GM21423 (cell line): ENCODE measurements at regions not wholly inside any gene's neighbourhood (a gene's known extent, or its start where the extent isn't known, plus 50 kb on each side); places are given as distances from the start of the nearest gene placed in this dataset.
"Not testable (repeated sequence)": the region's sequence is repeated elsewhere in the genome, so short reads cannot be mapped to it uniquely, and the experiment has no call there.

Experiments
- ATAC-seq: cut with Tn5 transposase; IDR thresholded peaks from one replicate; pipeline ENCODE4 v1.9.1; 2021; ENCODE audit warnings: mild to moderate bottlenecking, moderate library complexity; ENCODE audit not compliant: unreplicated experiment

DNA sequence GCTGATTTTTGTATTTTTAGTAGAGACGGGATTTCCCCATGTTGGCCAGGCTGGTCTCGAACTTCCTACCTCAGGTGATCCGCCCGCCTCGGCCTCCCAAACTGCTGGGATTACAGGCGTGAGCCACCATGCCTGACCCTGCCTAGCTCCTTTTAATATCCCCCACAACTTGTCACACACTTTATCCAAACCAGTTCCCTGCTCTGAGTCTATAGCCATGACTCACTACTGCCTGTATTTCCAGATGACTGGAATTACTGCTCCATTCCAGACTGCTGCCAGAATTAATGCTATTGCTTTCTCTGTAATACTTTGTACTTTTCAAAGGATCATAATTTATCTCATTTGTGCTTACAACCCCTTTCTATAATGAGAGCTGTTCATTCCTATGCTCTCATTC is 153.1 kb downstream of the POTEM start:
- ATAC-seq = not testable (repeated sequence)

DNA sequence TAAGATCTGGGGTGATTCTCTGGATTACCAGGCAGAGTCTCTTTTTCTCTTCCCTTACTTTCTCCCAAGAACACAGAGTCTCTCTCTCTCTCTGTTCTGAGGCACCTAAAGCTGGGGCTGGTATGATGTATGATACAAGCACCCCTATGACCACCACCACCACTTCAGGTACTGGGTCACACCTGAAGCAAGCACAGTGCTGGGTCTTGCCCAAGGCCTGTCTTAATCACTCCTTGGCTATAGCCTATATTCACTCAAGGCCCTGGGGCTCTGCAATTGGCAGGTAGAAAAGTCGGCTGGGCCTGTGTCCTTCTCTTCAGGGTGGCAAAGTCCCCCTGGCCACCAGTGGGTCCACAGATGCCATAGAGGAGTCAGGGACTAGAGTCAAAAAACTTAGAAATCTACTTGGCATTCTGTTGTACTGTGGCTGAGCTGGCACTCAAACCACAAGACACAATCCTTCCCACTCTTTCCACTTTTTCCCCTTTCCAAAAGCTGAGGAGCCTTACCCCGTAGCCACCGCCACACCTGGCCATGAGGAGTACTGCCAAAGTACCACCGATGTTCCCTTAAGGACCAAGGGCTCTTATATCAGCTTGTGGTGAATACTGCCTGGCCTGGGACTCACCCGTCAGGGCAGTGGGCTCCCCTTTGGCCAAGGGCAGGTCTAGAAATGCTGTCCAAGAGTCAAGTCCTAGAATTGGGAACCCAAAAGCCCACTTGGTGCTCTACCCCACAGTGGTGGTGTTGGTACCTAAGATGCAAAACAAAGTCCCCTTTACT is 159.2 kb downstream of the POTEM start:
- ATAC-seq = not testable (repeated sequence)

GRCh38 chr14:19127664-19128435 is 160.6 kb downstream of the POTEM start:
- not testable (repeated sequence) for ATAC-seq

GRCh38 chr14:19131553-19131952 is 164.3 kb downstream of the POTEM start:
- not testable (repeated sequence) for ATAC-seq

GRCh38 chr14:19132013-19132835 is 165.0 kb downstream of the POTEM start:
- ATAC-seq = not testable (repeated sequence)

DNA sequence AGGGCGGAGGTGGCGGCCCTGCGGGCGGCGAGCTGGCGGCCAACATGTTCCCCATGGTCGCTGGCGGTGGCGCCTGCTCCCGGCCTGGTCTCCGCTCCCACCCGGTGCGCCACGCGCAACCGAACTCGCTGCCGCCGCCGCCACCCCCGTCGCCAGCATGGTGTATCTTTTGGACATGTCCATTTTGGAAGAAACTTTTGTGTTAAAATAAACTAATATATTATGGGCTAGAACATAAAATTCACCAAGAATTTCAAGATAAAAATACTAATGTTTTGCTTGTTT is 165.5 kb downstream of the POTEM start:
- ATAC-seq = not testable (repeated sequence)

- ATAC-seq = not testable (repeated sequence)
Observed at GRCh38 chr14:19157106-19157709, 190.0 kb downstream of the POTEM start.

DNA sequence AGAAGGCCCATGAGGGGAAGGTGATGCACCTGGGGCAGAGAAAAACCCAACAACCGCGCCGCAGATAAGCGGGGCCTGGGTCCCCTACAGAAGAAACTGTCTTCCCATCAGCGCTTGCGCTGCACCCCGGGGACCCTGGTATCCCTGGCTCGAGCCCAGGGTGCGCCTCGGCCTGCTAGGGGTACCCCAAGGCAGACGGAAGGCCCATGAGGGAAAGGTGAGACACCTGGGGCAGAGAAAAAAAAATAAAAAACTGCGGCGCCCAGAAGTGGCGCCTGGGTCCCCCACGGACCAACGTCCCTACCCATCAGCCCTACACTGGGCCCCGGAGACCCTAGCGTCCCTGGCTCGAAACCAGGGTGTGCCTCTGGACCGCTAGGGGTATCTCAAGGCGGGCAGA is 190.8 kb downstream of the POTEM start:
- not testable (repeated sequence) for ATAC-seq

GRCh38 chr14:19158588-19158987 is 191.4 kb downstream of the POTEM start:
- ATAC-seq = not testable (repeated sequence)

DNA sequence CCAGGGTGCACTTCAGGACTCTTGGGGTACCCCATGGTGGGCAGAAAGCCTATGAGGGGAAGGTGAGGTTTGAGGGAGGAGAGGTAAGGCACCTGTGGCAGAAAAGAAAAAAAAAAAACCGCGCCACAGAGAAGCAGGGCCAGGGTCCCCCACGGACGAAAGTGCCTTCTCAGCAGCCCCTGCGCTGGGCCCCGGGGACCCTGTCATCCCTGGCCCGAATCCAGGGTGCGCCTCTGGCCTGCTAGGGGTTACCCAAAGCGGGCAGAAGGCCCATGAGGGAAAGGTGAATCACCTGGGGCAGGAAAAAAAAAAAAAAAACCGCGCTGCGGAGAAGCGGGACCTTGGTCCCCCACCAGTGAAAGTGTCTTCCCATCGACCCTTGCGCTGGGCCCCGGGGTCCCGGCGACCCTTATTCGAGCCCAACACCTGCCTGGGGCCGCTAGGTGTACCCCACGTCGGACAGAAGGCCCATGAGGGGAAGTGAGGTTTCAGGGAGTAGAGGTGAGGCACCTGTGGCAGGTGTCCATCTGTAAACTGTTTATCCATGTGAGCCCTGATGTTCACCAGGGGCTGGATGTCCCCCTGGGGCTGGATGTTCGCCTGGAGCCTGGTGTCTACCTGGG is 191.9 kb downstream of the POTEM start:
- not testable (repeated sequence) for ATAC-seq

DNA sequence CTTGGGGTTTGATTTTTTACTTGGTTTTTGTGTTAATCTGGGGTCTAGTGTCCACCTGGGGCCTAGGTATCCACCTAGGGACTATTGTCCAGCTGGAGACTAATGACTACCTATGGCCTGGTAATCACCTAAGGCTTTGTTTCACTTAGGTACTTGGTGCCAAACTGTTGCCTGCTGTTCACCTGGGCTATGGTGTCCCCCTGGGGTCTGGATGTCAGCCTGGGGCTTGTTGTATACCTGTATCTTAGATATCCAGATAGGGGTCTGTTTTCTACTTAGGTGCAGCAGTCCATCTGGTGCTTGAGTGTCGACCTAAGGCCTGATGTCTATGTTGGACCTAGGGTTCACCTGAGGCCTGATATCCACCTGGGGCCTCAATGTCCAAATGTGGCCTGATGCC is 193.1 kb downstream of the POTEM start:
- ATAC-seq = not testable (repeated sequence)

DNA sequence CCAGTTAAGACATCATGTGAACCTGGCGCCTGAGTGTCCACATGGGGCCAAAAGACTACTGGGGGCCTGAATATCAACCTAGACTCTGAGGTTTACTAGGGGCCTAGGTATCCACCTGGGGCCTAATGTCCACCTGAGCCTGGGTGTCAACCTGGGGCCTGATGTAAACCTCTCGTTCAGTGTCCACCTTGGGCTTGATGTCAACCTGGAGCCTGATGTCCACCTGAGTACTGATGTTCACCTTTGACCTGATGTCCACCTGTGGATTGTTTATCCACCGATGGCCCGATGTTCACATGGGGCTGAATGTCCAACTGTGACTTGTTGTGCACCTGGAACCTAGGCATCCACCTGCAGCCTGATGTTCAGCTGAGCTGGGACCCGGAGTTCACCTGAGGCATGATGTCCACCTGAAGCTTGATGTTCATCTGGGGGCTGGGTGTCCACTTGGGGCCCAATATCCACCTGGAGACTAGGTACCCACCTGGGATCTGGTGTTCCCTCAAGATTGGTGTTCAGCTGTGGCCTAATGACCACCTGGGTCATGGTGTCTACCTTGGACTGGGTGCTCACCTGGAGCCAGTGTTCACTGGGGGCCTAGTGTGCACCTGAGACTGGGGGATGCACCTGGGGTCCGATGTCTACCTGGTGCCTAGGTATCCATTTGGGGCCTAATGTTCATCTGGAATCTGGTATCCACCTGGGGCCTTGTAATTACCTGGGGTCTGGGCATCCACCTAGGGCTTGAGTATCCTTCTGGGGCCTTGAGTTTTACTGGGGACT is 194.2 kb downstream of the POTEM start:
- not testable (repeated sequence) for ATAC-seq

DNA sequence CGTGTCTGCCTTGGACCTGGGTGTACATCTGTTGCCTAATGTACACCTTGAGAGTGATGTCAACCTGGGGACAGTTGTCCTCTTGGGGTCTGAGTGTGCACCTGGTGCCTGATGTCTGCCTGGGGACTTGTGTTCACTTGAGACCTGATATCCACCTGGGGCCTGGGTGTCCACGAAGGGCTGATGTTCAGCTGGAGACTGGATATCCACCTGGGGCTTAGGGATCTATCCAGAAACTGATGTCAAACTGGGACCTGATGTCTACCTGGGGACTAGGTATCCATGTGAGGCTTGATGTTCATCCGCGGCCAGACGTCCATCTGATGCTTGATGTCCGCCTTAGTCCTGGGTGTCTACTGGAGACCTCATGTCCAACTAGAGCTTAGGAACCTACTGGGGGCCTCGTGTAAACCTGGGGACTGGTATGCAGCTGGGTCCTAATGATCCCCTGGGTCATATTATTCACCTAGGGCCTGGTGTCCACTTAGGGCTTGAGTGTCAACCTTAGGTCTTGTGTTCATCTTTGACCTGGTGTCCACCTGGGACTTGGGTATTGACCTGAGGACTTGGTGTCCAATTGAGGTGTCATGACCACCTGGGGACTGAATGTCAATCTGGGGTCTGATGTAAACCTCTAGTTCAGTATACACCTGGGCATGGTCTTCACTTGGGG is 194.9 kb downstream of the POTEM start:
- ATAC-seq = not testable (repeated sequence)

- ATAC-seq = not testable (repeated sequence)
Observed at GRCh38 chr14:19162920-19163319, 195.7 kb downstream of the POTEM start.

DNA sequence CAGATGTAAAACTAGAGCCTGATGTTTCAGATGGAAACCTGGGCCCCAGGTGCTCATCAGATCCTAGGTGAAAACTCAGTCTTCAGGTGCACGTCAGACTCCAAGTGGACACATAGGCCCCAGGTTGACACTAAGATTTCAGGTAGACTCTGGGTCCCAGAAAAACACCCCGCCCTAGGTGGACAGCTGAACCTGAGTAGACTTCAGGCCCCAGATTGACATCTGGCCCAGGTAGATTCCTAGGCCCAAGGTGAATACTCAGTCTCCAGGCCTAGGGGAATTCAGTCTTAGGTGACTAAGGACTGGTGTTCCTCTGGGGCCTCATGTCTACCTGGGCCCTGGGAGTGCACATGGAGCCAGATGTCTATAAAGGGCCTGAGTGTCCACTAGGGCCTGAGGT is 196.7 kb downstream of the POTEM start:
- not testable (repeated sequence) for ATAC-seq

GRCh38 chr14:19164426-19164825 is 197.2 kb downstream of the POTEM start:
- ATAC-seq = not testable (repeated sequence)

- not testable (repeated sequence) for ATAC-seq
Observed at GRCh38 chr14:19166056-19166455, 198.8 kb downstream of the POTEM start.

DNA sequence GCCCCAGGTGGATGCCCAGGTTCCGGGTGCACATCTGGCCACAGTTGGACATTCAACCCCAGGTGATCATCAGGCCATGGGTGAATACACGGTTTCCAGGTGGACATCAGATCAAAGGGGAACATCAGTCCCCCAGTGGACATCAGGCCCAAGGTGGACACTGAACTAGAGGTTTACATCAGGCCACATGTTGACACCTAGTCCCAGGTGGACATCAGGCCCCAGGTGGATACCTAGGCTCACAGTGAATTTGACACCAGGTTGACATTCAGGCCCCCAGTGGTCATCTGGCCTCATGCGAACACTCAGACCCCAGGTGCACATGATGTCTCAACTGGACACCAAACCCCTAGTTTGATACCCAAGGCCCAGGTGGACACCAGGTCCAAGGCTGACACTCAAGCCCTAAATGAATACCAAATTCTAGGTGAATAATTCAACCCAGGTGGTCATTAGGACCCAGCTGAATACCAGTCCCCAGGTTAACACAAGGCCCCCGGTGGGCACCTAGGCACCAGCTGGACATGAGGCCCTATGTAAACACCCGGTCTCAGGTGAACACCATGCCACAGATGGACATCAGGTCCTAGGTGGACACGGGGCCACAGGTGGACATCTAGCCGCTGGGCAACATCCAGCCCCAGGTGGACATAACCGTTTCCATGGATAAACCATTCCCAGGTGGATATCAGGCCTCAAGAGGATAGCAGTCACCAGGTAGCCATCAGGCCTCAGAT is 200.4 kb downstream of the POTEM start:
- ATAC-seq = not testable (repeated sequence)
